Neuronal stem cell (in vitro differentiated cells): ENCODE measurements at regions not wholly inside any gene's neighbourhood (a gene's known extent, or its start where the extent isn't known, plus 50 kb on each side); places are given as distances from the start of the nearest gene placed in this dataset.

Experiments used
- DNase-seq: peaks from one replicate; pipeline ENCODE4 v3.0.0-alpha.2; 2013; ENCODE audit warnings: low spot score
- H2AFZ ChIP-seq: one replicate; pipeline ENCODE4 v1.6.1; 2013; ENCODE audit warnings: mild to moderate bottlenecking, low read length, inconsistent platforms
- H2AK5ac ChIP-seq: 2 replicates; pipeline ENCODE4 v1.6.1; 2013; ENCODE audit warnings: low read depth, mild to moderate bottlenecking, inconsistent platforms, low read length, moderate library complexity, mixed read lengths
- H2BK120ac ChIP-seq: 2 replicates; pipeline ENCODE4 v1.6.1; 2013; ENCODE audit warnings: low read depth, mild to moderate bottlenecking, inconsistent platforms, low read length, moderate library complexity, mixed read lengths
- H2BK12ac ChIP-seq: one replicate; pipeline ENCODE4 v1.6.1; 2013; ENCODE audit warnings: low read length, inconsistent platforms
- H2BK15ac ChIP-seq: 2 replicates; pipeline ENCODE4 v1.6.1; 2013; ENCODE audit warnings: mild to moderate bottlenecking, low read length, inconsistent platforms, mixed read lengths
- H2BK5ac ChIP-seq: one replicate; pipeline ENCODE4 v1.6.1; 2013; ENCODE audit warnings: inconsistent platforms, mild to moderate bottlenecking, low read length, moderate library complexity
- H3K14ac ChIP-seq: one replicate; pipeline ENCODE4 v1.6.1; 2013; ENCODE audit warnings: low read length, inconsistent platforms
- H3K18ac ChIP-seq: 2 replicates; pipeline ENCODE4 v1.6.1; 2013; ENCODE audit warnings: low read length, inconsistent platforms
- H3K23ac ChIP-seq: 2 replicates; pipeline ENCODE4 v1.6.1; 2013; ENCODE audit warnings: low read depth, mild to moderate bottlenecking, mixed read lengths, low read length, inconsistent platforms; ENCODE audit not compliant: poor library complexity
- H3K27ac ChIP-seq: replicated peaks from 3 replicates; pipeline ENCODE4 v1.5.1; 2013; ENCODE audit warnings: low read length, inconsistent platforms
- H3K27me3 ChIP-seq, 3 experiments: 2 replicates each; pipeline ENCODE4 v1.6.1; 2013; ENCODE audit warnings: low read length in 3 of 3, mild to moderate bottlenecking in 2 of 3, inconsistent platforms in 1 of 3, low read depth in 1 of 3, mixed read lengths in 1 of 3, moderate library complexity in 1 of 3; ENCODE audit not compliant: control insufficient read depth in 3 of 3, insufficient read depth in 3 of 3
- H3K36me3 ChIP-seq, 2 donors: replicated peaks in 1 of 2; 2 replicates each; pipeline ENCODE4 v1.6.1; 2013; ENCODE audit warnings: low read length in 2 of 2; ENCODE audit not compliant: control insufficient read depth in 2 of 2, insufficient read depth in 2 of 2
- H3K4ac ChIP-seq: 2 replicates; pipeline ENCODE4 v1.6.1; 2013; ENCODE audit warnings: inconsistent platforms, mild to moderate bottlenecking, low read length, moderate library complexity
- H3K4me1 ChIP-seq, 2 donors: 1 replicate in 1 of 2; 2 replicates in 1 of 2; pipeline ENCODE4 v1.6.1; 2013; ENCODE audit warnings: low read length in 2 of 2, low read depth in 1 of 2; ENCODE audit not compliant: control insufficient read depth in 2 of 2, insufficient read depth in 1 of 2
- H3K4me2 ChIP-seq: one replicate; pipeline ENCODE4 v1.6.1; 2013; ENCODE audit warnings: mild to moderate bottlenecking, low read length, inconsistent platforms; ENCODE audit not compliant: insufficient read depth, poor library complexity, severe bottlenecking
- H3K4me3 ChIP-seq, 2 donors: 2 replicates each; pipeline ENCODE4 v1.5.1; 2013; ENCODE audit warnings: low read length in 2 of 2, mild to moderate bottlenecking in 2 of 2, inconsistent platforms in 1 of 2, moderate library complexity in 1 of 2
- H3K79me1 ChIP-seq: one replicate; pipeline ENCODE4 v1.6.1; 2013; ENCODE audit warnings: low read depth, mild to moderate bottlenecking, inconsistent platforms, low read length, moderate library complexity
- H3K9ac ChIP-seq: one replicate; pipeline ENCODE4 v1.6.1; 2013; ENCODE audit warnings: mild to moderate bottlenecking, low read depth, low read length, inconsistent platforms; ENCODE audit not compliant: poor library complexity
- H3K9me3 ChIP-seq, 2 donors: replicated peaks in 1 of 2; 2 replicates each; pipeline versions ENCODE3 to v1.6.1; 2013; ENCODE audit warnings: low read length in 2 of 2, mild to moderate bottlenecking in 2 of 2, inconsistent platforms in 1 of 2, low read depth in 1 of 2, mixed read lengths in 1 of 2, moderate library complexity in 1 of 2; ENCODE audit not compliant: control insufficient read depth in 2 of 2, insufficient read depth in 1 of 2
- H4K8ac ChIP-seq: one replicate; pipeline ENCODE4 v1.6.1; 2013; ENCODE audit warnings: low read depth, mild to moderate bottlenecking, inconsistent platforms, low read length, moderate library complexity
- H4K91ac ChIP-seq: one replicate; pipeline ENCODE4 v1.6.1; 2013; ENCODE audit warnings: low read length, low read depth, mild to moderate bottlenecking, inconsistent platforms; ENCODE audit not compliant: poor library complexity
- WGBS, 2 donors: extraction: QIAGEN DNeasy Blood & Tissue Kit; methylation state at CpG; one replicate each; pipeline ENCODE4 v1.1.7; 2013; ENCODE audit warnings: missing lambda C conversion rate in 2 of 2, mixed read lengths in 1 of 2; ENCODE audit not compliant: insufficient read length in 2 of 2, insufficient replicate concordance in 1 of 2; ENCODE audit errors: extremely low coverage in 2 of 2; 5-methylcytosine and 5-hydroxymethylcytosine counted together

GRCh38 chr9:134503301-134504105, 138.1 kb upstream of the COL5A1 start:
- H3K36me3 ChIP-seq = no peaks in the 10 kb centered on the region

GRCh38 chr9:134504106-134504385, 137.6 kb upstream of the COL5A1 start:
- Histone ChIP-seq H3K9me3 (peaks cover 2 to 4% of the 10 kb centered on the region in 2 donors), H2BK12ac (no peak overlapping the region), H3K23ac (no peak overlapping the region), H2AK5ac (peak overlapping the region; percentile 31), H3K4me1 (peaks cover 0 to 6% of the 10 kb centered on the region in 2 donors), H3K79me1 (peaks cover 2% of the 10 kb centered on the region), H4K91ac (no peak overlapping the region), H2AFZ (no peak overlapping the region), H2BK15ac (no peak overlapping the region), H3K14ac (no peak overlapping the region), H4K8ac (no peak overlapping the region), H3K4me3 (no peak overlapping the region), H3K18ac (peak overlapping the region; percentile 5), H3K4me2 (no peak overlapping the region), H3K9ac (no peak overlapping the region), H2BK120ac (no peak overlapping the region), H3K4ac (no peak overlapping the region), H2BK5ac (no peak overlapping the region), H3K27me3 (peaks cover 0 to 12% (median 2%) of the 10 kb centered on the region in 3 experiments), H3K27ac (no peak overlapping the region), H3K36me3 (no peaks in the 10 kb centered on the region)
- no peak for DNase-seq
- no CpG with 5 or more reads among the region's 7 CpGs for WGBS, 2 donors

More at GRCh38 chr9:134503301-134504105, 138.1 kb upstream of the COL5A1 start:
- H2BK5ac ChIP-seq = no peak overlapping the region
- H2BK15ac ChIP-seq = no peak overlapping the region
- H2BK12ac ChIP-seq = no peak overlapping the region
- H3K23ac ChIP-seq = no peak overlapping the region
- no peak overlapping the region for H3K14ac ChIP-seq
- no peak overlapping the region for H4K8ac ChIP-seq
- no peak overlapping the region for H2BK120ac ChIP-seq
- H2AK5ac ChIP-seq = peak overlapping the region; percentile 31
- H3K9me3 ChIP-seq = peaks cover 2 to 4% of the 10 kb centered on the region in 2 donors
- H4K91ac ChIP-seq = no peak overlapping the region
- H3K9ac ChIP-seq = no peak overlapping the region
- H3K4me3 ChIP-seq = no peak overlapping the region
- H2AFZ ChIP-seq = no peak overlapping the region
- WGBS, 2 donors = no CpG with 5 or more reads among the region's 9 CpGs
- peaks cover 2% of the 10 kb centered on the region for H3K79me1 ChIP-seq
- H3K18ac ChIP-seq = peak overlapping the region; percentile 66
- no peak for DNase-seq
- no peak overlapping the region for H3K27ac ChIP-seq
- no peak overlapping the region for H3K4me2 ChIP-seq
- peaks cover 0 to 6% of the 10 kb centered on the region in 2 donors for H3K4me1 ChIP-seq
- H3K4ac ChIP-seq = no peak overlapping the region
- H3K27me3 ChIP-seq = peaks cover 0 to 12% (median 2%) of the 10 kb centered on the region in 3 experiments

GRCh38 chr9:134505032-134505431, 136.6 kb upstream of the COL5A1 start:
- no peak for DNase-seq
- peaks cover 2 to 4% of the 10 kb centered on the region in 2 donors for H3K9me3 ChIP-seq
- H3K4ac ChIP-seq = no peak overlapping the region
- H3K4me1 ChIP-seq = peaks cover 0 to 6% of the 10 kb centered on the region in 2 donors
- H3K18ac ChIP-seq = no peak overlapping the region
- no peak overlapping the region for H3K27ac ChIP-seq
- no peak overlapping the region for H2BK120ac ChIP-seq
- H3K79me1 ChIP-seq = peaks cover 2% of the 10 kb centered on the region
- no peaks in the 10 kb centered on the region for H3K36me3 ChIP-seq
- no peak overlapping the region for H2BK15ac ChIP-seq
- H2BK5ac ChIP-seq = no peak overlapping the region
- no peak overlapping the region for H3K14ac ChIP-seq
- H3K23ac ChIP-seq = no peak overlapping the region
- no peak overlapping the region for H2AFZ ChIP-seq
- no peak overlapping the region for H3K4me2 ChIP-seq
- no peak overlapping the region for H3K4me3 ChIP-seq
- no CpG with 5 or more reads among the region's 11 CpGs for WGBS, 2 donors
- H2AK5ac ChIP-seq = no peak overlapping the region
- no peak overlapping the region for H4K91ac ChIP-seq
- no peak overlapping the region for H3K9ac ChIP-seq
- no peak overlapping the region for H4K8ac ChIP-seq
- peaks cover 0 to 12% (median 2%) of the 10 kb centered on the region in 3 experiments for H3K27me3 ChIP-seq
- H2BK12ac ChIP-seq = no peak overlapping the region

GRCh38 chr9:134509281-134509680, 132.3 kb upstream of the COL5A1 start:
- WGBS, 2 donors = no CpG with 5 or more reads among the region's 3 CpGs
- Histone ChIP-seq H3K9me3 (peaks cover 0 to under 1% of the 10 kb centered on the region in 2 donors), H3K4me1 (no peaks in the 10 kb centered on the region), H3K79me1 (no peaks in the 10 kb centered on the region), H2BK15ac (no peak overlapping the region), H3K27ac (no peak overlapping the region), H3K14ac (no peak overlapping the region), H2BK5ac (no peak overlapping the region), H3K18ac (no peak overlapping the region), H3K4ac (no peak overlapping the region), H3K23ac (no peak overlapping the region), H2BK120ac (no peak overlapping the region), H3K36me3 (no peaks in the 10 kb centered on the region), H3K9ac (no peak overlapping the region), H3K27me3 (no peaks in the 10 kb centered on the region), H3K4me2 (no peak overlapping the region), H4K91ac (no peak overlapping the region), H4K8ac (no peak overlapping the region), H2AFZ (no peak overlapping the region), H2BK12ac (no peak overlapping the region), H2AK5ac (no peak overlapping the region), H3K4me3 (no peak overlapping the region)
- no peak for DNase-seq
